ENCODE measurements at regions not wholly inside any gene's neighbourhood (a gene's known extent, or its start where the extent isn't known, plus 50 kb on each side); places are given as distances from the start of the nearest gene placed in this dataset.

GRCh38 chr11:91209306-91209705 is 986.5 kb upstream of the CHORDC1 start:
- no peak overlapping the region for H2BK12ac ChIP-seq (ENCODE audit: low read length)
- no peak overlapping the region for H3K9ac ChIP-seq (ENCODE audit: low read depth, low read length, poor library complexity)
- H2AFZ ChIP-seq (ENCODE audit: low read length) = no peak overlapping the region
- no peaks in the 10 kb centered on the region for H3K79me1 ChIP-seq (ENCODE audit: low read depth, low read length)
- no peak for DNase-seq (ENCODE audit: low spot score)
- no peak overlapping the region for H3K4ac ChIP-seq (ENCODE audit: low read length)
- H3K14ac ChIP-seq (ENCODE audit: low read length) = no peak overlapping the region
- no peak overlapping the region for H2AK5ac ChIP-seq (ENCODE audit: low read depth, low read length)
- H3K4me3 ChIP-seq (ENCODE audit: low read length in 2 of 2) = no peak overlapping the region
- no peak overlapping the region for H2BK15ac ChIP-seq (ENCODE audit: low read length)
- H3K4me2 ChIP-seq (ENCODE audit: insufficient read depth, low read length, poor library complexity, severe bottlenecking) = no peak overlapping the region
- no peaks in the 10 kb centered on the region for H3K9me3 ChIP-seq (replicated peaks in 1 of 2; ENCODE audit: control insufficient read depth in 2 of 2, insufficient read depth in 1 of 2, low read depth in 1 of 2, low read length in 2 of 2)
- H2BK5ac ChIP-seq (ENCODE audit: low read length) = no peak overlapping the region
- H4K91ac ChIP-seq (ENCODE audit: low read depth, low read length, poor library complexity) = no peak overlapping the region
- H2BK120ac ChIP-seq (ENCODE audit: low read depth, low read length) = no peak overlapping the region
- H3K27ac ChIP-seq (replicated peaks; ENCODE audit: low read length) = no peak overlapping the region
- H4K8ac ChIP-seq (ENCODE audit: low read depth, low read length) = no peak overlapping the region
- no peak overlapping the region for H3K18ac ChIP-seq (ENCODE audit: low read length)
- no peaks in the 10 kb centered on the region for H3K4me1 ChIP-seq (ENCODE audit: control insufficient read depth in 2 of 2, insufficient read depth in 1 of 2, low read depth in 1 of 2, low read length in 2 of 2)
- H3K36me3 ChIP-seq (replicated peaks in 1 of 2; ENCODE audit: control insufficient read depth in 2 of 2, insufficient read depth in 2 of 2, low read length in 2 of 2) = no peaks in the 10 kb centered on the region
- no peaks in the 10 kb centered on the region for H3K27me3 ChIP-seq (ENCODE audit: control insufficient read depth in 3 of 3, insufficient read depth in 3 of 3, low read depth in 1 of 3, low read length in 3 of 3)
- no peak overlapping the region for H3K23ac ChIP-seq (ENCODE audit: low read depth, low read length, poor library complexity)

GRCh38 chr11:91199866-91200265 is 977.0 kb upstream of the CHORDC1 start:
- Histone ChIP-seq H2AFZ (ENCODE audit: low read length) (no peak overlapping the region), H2BK12ac (ENCODE audit: low read length) (no peak overlapping the region), H2AK5ac (ENCODE audit: low read depth, low read length) (no peak overlapping the region), H3K23ac (ENCODE audit: low read depth, low read length, poor library complexity) (no peak overlapping the region), H4K8ac (ENCODE audit: low read depth, low read length) (no peak overlapping the region), H3K18ac (ENCODE audit: low read length) (no peak overlapping the region), H3K4me1 (ENCODE audit: control insufficient read depth in 2 of 2, insufficient read depth in 1 of 2, low read depth in 1 of 2, low read length in 2 of 2) (no peaks in the 10 kb centered on the region), H3K9me3 (replicated peaks in 1 of 2; ENCODE audit: control insufficient read depth in 2 of 2, insufficient read depth in 1 of 2, low read depth in 1 of 2, low read length in 2 of 2) (no peaks in the 10 kb centered on the region), H3K36me3 (replicated peaks in 1 of 2; ENCODE audit: control insufficient read depth in 2 of 2, insufficient read depth in 2 of 2, low read length in 2 of 2) (no peaks in the 10 kb centered on the region), H3K4me3 (ENCODE audit: low read length in 2 of 2) (no peak overlapping the region), H3K27ac (replicated peaks; ENCODE audit: low read length) (no peak overlapping the region), H2BK15ac (ENCODE audit: low read length) (no peak overlapping the region), H2BK120ac (ENCODE audit: low read depth, low read length) (no peak overlapping the region), H3K4me2 (ENCODE audit: insufficient read depth, low read length, poor library complexity, severe bottlenecking) (no peak overlapping the region), H4K91ac (ENCODE audit: low read depth, low read length, poor library complexity) (no peak overlapping the region), H3K79me1 (ENCODE audit: low read depth, low read length) (no peaks in the 10 kb centered on the region), H3K27me3 (ENCODE audit: control insufficient read depth in 3 of 3, insufficient read depth in 3 of 3, low read depth in 1 of 3, low read length in 3 of 3) (no peaks in the 10 kb centered on the region), H3K9ac (ENCODE audit: low read depth, low read length, poor library complexity) (no peak overlapping the region), H2BK5ac (ENCODE audit: low read length) (no peak overlapping the region), H3K4ac (ENCODE audit: low read length) (no peak overlapping the region), H3K14ac (ENCODE audit: low read length) (no peak overlapping the region)
- no peak for DNase-seq (ENCODE audit: low spot score)
- no CpG with 5 or more reads among the region's 1 CpG for WGBS, 2 donors (ENCODE audit: extremely low coverage in 2 of 2, insufficient read length in 2 of 2, insufficient replicate concordance in 1 of 2)

GRCh38 chr11:91194546-91194945 is 971.7 kb upstream of the CHORDC1 start:
- no peak overlapping the region for H3K9ac ChIP-seq (ENCODE audit: low read depth, low read length, poor library complexity)
- H3K4me1 ChIP-seq (ENCODE audit: control insufficient read depth in 2 of 2, insufficient read depth in 1 of 2, low read depth in 1 of 2, low read length in 2 of 2) = no peaks in the 10 kb centered on the region
- H3K4me3 ChIP-seq (ENCODE audit: low read length in 2 of 2) = no peak overlapping the region
- WGBS, 2 donors (ENCODE audit: extremely low coverage in 2 of 2, insufficient read length in 2 of 2, insufficient replicate concordance in 1 of 2) = no CpG with 5 or more reads among the region's 2 CpGs
- H3K79me1 ChIP-seq (ENCODE audit: low read depth, low read length) = no peaks in the 10 kb centered on the region
- H3K23ac ChIP-seq (ENCODE audit: low read depth, low read length, poor library complexity) = no peak overlapping the region
- H4K8ac ChIP-seq (ENCODE audit: low read depth, low read length) = no peak overlapping the region
- no peaks in the 10 kb centered on the region for H3K27me3 ChIP-seq (ENCODE audit: control insufficient read depth in 3 of 3, insufficient read depth in 3 of 3, low read depth in 1 of 3, low read length in 3 of 3)
- no peak overlapping the region for H3K14ac ChIP-seq (ENCODE audit: low read length)
- no peak overlapping the region for H4K91ac ChIP-seq (ENCODE audit: low read depth, low read length, poor library complexity)
- no peak overlapping the region for H2AK5ac ChIP-seq (ENCODE audit: low read depth, low read length)
- H3K18ac ChIP-seq (ENCODE audit: low read length) = no peak overlapping the region
- H2BK12ac ChIP-seq (ENCODE audit: low read length) = no peak overlapping the region
- H2AFZ ChIP-seq (ENCODE audit: low read length) = no peak overlapping the region
- no peak overlapping the region for H3K27ac ChIP-seq (replicated peaks; ENCODE audit: low read length)
- no peak for DNase-seq (ENCODE audit: low spot score)
- H3K9me3 ChIP-seq (replicated peaks in 1 of 2; ENCODE audit: control insufficient read depth in 2 of 2, insufficient read depth in 1 of 2, low read depth in 1 of 2, low read length in 2 of 2) = no peaks in the 10 kb centered on the region
- no peak overlapping the region for H3K4me2 ChIP-seq (ENCODE audit: insufficient read depth, low read length, poor library complexity, severe bottlenecking)
- no peak overlapping the region for H3K4ac ChIP-seq (ENCODE audit: low read length)
- no peaks in the 10 kb centered on the region for H3K36me3 ChIP-seq (replicated peaks in 1 of 2; ENCODE audit: control insufficient read depth in 2 of 2, insufficient read depth in 2 of 2, low read length in 2 of 2)
- no peak overlapping the region for H2BK15ac ChIP-seq (ENCODE audit: low read length)
- H2BK5ac ChIP-seq (ENCODE audit: low read length) = no peak overlapping the region
- no peak overlapping the region for H2BK120ac ChIP-seq (ENCODE audit: low read depth, low read length)

GRCh38 chr11:91188484-91188883 is 965.6 kb upstream of the CHORDC1 start:
- Histone ChIP-seq H3K4me3 (ENCODE audit: low read length in 2 of 2) (no peak overlapping the region), H3K27ac (replicated peaks; ENCODE audit: low read length) (no peak overlapping the region), H3K23ac (ENCODE audit: low read depth, low read length, poor library complexity) (no peak overlapping the region), H3K18ac (ENCODE audit: low read length) (no peak overlapping the region), H3K27me3 (ENCODE audit: control insufficient read depth in 3 of 3, insufficient read depth in 3 of 3, low read depth in 1 of 3, low read length in 3 of 3) (no peaks in the 10 kb centered on the region), H2AFZ (ENCODE audit: low read length) (no peak overlapping the region), H3K4me1 (ENCODE audit: control insufficient read depth in 2 of 2, insufficient read depth in 1 of 2, low read depth in 1 of 2, low read length in 2 of 2) (no peaks in the 10 kb centered on the region), H3K79me1 (ENCODE audit: low read depth, low read length) (no peaks in the 10 kb centered on the region), H4K8ac (ENCODE audit: low read depth, low read length) (no peak overlapping the region), H3K4me2 (ENCODE audit: insufficient read depth, low read length, poor library complexity, severe bottlenecking) (no peak overlapping the region), H3K4ac (ENCODE audit: low read length) (no peak overlapping the region), H3K14ac (ENCODE audit: low read length) (no peak overlapping the region), H2AK5ac (ENCODE audit: low read depth, low read length) (no peak overlapping the region), H4K91ac (ENCODE audit: low read depth, low read length, poor library complexity) (no peak overlapping the region), H2BK15ac (ENCODE audit: low read length) (no peak overlapping the region), H2BK120ac (ENCODE audit: low read depth, low read length) (no peak overlapping the region), H3K9me3 (replicated peaks in 1 of 2; ENCODE audit: control insufficient read depth in 2 of 2, insufficient read depth in 1 of 2, low read depth in 1 of 2, low read length in 2 of 2) (no peaks in the 10 kb centered on the region), H2BK12ac (ENCODE audit: low read length) (no peak overlapping the region), H2BK5ac (ENCODE audit: low read length) (no peak overlapping the region), H3K36me3 (replicated peaks in 1 of 2; ENCODE audit: control insufficient read depth in 2 of 2, insufficient read depth in 2 of 2, low read length in 2 of 2) (no peaks in the 10 kb centered on the region), H3K9ac (ENCODE audit: low read depth, low read length, poor library complexity) (no peak overlapping the region)
- WGBS, 2 donors (ENCODE audit: extremely low coverage in 2 of 2, insufficient read length in 2 of 2, insufficient replicate concordance in 1 of 2) = no CpG with 5 or more reads among the region's 6 CpGs
- no peak for DNase-seq (ENCODE audit: low spot score)
